ENCODE measurements at regions not wholly inside any gene's neighbourhood (a gene's known extent, or its start where the extent isn't known, plus 50 kb on each side); places are given as distances from the start of the nearest gene placed in this dataset.

DNA sequence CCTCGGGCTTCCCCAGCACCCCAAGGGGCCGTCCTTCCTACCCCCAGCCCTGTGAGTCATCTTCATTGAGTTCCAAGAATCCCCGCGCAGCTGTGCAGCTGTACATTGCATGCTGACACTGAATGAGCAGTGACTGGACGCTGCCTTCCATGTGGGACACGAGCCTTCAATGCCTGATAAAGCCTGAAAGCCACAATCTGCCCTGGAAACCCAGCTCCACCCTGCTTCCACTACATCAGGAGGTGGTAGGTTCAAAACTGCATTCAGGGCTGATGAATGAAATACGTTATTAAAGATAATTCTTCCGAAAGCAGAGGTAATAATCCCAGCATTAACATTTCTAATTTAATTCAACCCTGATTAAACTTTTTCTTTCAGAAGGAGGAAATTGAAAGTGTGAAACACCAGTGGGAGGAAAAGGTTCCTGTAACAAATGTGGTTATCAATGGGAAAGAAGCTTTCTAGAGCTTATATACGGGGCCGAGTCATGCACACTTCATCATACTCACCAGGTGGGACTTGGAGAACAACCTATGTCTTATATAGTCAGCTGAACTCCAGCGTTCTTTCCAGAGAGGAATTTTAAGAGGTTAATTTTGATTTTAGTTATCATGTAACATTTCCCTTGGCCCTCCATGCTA, 360.1 kb downstream of the LPIN1 start:
- no peaks in the 10 kb centered on the region for H3K36me3 Mint-ChIP-seq (ENCODE audit: insufficient read depth)
- H3K4me1 Mint-ChIP-seq (ENCODE audit: low read depth) = peaks cover 38% of the 10 kb centered on the region
- H3K4me3 Mint-ChIP-seq = no peak overlapping the region
- no peaks in the 10 kb centered on the region for H3K27me3 Mint-ChIP-seq (ENCODE audit: low read depth)
- DNase-seq (peak; percentile 7), ATAC-seq (peak; percentile 73 to 84)
- no peaks in the 10 kb centered on the region for H3K9me3 Mint-ChIP-seq

DNA sequence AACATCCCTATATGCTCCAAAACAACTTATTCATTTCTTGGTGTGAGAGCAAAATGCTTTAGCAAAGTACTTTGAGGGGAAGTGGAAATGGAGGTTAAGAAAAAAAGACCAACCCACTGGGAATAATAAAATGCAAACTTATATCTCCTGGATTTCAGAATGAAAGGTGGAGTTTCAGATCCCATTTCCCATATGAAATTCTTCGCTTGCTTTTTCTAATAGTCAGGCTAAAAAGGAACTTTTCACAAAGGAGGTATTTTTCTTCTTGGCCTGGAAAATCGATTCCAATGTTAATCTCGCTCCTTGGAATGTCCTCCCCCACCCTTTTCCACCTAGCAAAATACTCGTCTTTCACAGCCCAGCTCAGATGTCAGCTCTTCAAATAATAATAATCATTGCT, 360.9 kb downstream of the LPIN1 start:
- no peak for DNase-seq
- Mint-ChIP-seq H3K36me3 (ENCODE audit: insufficient read depth) (no peaks in the 10 kb centered on the region), H3K27me3 (ENCODE audit: low read depth) (no peaks in the 10 kb centered on the region), H3K9me3 (no peaks in the 10 kb centered on the region), H3K4me1 (ENCODE audit: low read depth) (peaks cover 37% of the 10 kb centered on the region), H3K4me3 (no peak overlapping the region)
- ATAC-seq = no peak

DNA sequence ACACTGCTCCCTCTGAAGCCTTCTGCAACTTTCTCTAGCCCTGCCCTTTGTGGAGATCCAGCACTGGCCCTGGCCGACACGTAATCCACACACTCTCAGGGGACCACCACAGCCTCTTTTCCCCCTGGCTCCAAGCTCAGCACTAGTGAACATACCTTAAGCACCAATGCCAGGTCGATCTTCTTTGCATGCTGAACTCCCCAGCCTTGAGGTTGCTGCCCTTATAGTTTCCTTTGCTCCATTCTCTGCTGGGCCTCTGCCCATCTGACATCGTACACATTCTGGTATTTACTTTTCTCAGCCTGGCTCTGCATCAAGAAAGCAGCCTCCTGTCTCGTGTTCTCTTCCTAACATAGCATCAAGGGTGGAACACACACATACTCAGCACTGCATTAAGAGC, 361.5 kb downstream of the LPIN1 start:
- no peaks in the 10 kb centered on the region for H3K9me3 Mint-ChIP-seq
- no peak for DNase-seq

DNA sequence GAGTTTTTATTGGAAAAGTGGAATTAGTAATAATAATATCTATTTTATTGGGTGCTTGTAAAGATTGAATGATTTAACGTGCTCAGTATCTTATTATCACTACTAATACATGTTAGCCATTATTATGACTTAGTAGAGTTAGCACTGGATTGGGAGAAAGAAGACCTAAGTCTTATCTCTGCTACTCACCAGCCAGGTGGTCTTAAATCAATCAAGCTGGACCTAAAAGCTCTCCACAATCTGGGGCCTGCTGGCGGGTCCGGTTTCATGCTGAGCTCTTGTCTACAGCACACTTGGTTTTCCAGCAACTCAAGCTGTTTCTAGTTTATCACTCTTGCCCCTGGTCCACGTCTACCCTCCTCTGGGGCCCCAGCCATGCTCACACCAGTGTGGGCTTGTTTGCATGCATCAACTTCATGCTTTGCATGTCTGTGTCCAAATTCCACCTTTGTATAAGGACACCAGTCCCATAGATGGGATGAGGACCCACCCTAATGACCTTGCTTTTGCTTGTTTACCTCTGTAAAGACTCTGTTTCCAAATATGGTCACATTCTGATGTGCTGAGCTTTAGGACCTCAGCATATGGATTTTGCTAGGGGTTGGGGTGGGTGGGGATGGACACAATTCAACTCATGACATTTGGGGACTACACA, 363.1 kb downstream of the LPIN1 start:
- DNase-seq (no peak), ATAC-seq (no peak)
- Mint-ChIP-seq H3K4me1 (ENCODE audit: low read depth) (peaks cover 37% of the 10 kb centered on the region), H3K27me3 (ENCODE audit: low read depth) (no peaks in the 10 kb centered on the region), H3K9me3 (no peaks in the 10 kb centered on the region), H3K36me3 (ENCODE audit: insufficient read depth) (no peaks in the 10 kb centered on the region), H3K4me3 (no peak overlapping the region)

More for the DNA sequence above, 361.5 kb downstream of the LPIN1 start:
- Mint-ChIP-seq H3K36me3 (ENCODE audit: insufficient read depth) (no peaks in the 10 kb centered on the region), H3K27me3 (ENCODE audit: low read depth) (no peaks in the 10 kb centered on the region), H3K4me1 (ENCODE audit: low read depth) (peaks cover 37% of the 10 kb centered on the region), H3K4me3 (no peak overlapping the region)
- ATAC-seq = no peak

DNA sequence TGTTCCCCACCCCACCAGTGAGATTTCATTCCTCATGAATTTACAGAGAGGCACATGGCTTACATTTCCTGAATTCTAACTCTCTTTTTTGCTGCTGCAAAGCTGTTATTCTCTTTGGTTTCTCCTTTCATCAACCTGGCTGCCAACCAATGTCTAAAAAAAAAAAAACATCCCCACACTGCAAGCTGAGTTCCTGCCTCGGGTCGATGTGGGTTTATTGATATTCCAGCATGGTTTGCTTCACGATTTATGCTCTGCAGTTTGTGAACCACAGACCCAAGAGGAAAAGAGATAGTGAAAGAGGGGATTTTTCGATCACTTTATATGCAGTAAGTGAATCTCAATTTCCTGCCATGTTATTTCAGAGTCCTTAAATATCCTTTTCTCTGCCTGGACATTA, 363.6 kb downstream of the LPIN1 start:
- Mint-ChIP-seq H3K27me3 (ENCODE audit: low read depth) (no peaks in the 10 kb centered on the region), H3K36me3 (ENCODE audit: insufficient read depth) (no peaks in the 10 kb centered on the region), H3K9me3 (no peaks in the 10 kb centered on the region), H3K4me1 (ENCODE audit: low read depth) (peaks cover 37% of the 10 kb centered on the region), H3K4me3 (no peak overlapping the region)
- peak in 1 of 2 donors; percentile 36 for ATAC-seq
- DNase-seq = no peak

DNA sequence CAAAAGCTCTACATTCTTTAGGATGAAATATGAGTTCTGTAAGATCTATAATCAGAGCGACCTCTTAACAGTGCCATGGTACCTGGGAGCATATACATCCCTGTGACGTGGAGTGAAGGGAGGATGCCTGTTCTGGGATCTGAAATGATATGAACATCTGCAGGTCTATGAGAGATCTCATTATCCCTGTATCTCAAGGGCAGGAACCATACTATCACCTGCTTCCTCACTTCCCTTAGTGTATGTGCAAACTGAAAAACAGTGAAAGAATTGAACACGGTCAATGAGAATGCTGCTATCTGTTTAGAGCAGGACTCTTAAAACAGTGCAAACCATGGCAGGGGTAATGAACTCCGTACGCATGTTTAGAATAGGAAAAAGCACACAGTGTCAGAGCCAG, 364.0 kb downstream of the LPIN1 start:
- no peaks in the 10 kb centered on the region for H3K27me3 Mint-ChIP-seq (ENCODE audit: low read depth)
- H3K4me1 Mint-ChIP-seq (ENCODE audit: low read depth) = peaks cover 36% of the 10 kb centered on the region
- no peaks in the 10 kb centered on the region for H3K36me3 Mint-ChIP-seq (ENCODE audit: insufficient read depth)
- H3K9me3 Mint-ChIP-seq = no peaks in the 10 kb centered on the region
- DNase-seq = no peak
- no peak for ATAC-seq
- no peak overlapping the region for H3K4me3 Mint-ChIP-seq

DNA sequence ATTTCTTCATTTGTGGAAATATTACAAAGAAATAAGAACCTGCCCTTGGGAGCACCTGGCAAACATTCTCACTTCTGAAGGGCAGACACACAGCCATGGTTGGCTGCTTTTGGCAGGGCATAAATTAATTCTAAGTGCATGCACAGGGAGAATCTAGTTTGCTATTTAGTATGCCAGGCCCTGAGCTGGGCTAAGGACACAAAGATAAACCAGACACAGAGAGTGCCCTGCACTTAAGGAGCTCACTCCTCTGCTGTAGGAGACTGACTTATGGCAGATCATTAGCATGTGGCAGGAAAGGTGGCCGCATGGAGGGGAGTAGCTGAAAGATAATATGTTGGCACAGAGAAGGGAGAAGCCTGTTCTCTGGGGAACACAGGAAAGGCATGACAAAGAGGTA, 367.0 kb downstream of the LPIN1 start:
- no peak for DNase-seq
- Mint-ChIP-seq H3K9me3 (no peaks in the 10 kb centered on the region), H3K27me3 (ENCODE audit: low read depth) (no peaks in the 10 kb centered on the region), H3K4me3 (no peak overlapping the region), H3K36me3 (ENCODE audit: insufficient read depth) (no peaks in the 10 kb centered on the region), H3K4me1 (ENCODE audit: low read depth) (peaks cover 28% of the 10 kb centered on the region)
- no peak for ATAC-seq

DNA sequence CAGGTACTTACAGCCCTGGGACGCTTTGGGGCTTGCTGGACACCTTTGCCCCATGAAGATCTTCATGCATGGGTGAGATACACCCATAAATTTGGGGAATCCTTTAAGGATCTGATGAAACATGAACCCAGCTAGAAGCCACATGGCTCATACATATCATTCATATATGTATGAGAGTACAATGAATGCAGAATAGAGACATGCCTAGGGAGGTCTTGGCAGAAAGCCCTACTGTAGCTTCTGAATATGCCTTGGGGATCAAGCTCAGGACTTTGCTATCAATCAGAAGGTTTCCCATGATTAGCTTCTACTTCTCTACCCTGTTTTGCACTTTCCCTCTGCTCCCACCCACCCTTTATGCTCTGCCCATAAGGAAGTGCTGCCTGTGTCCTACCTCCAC, 368.4 kb downstream of the LPIN1 start:
- Mint-ChIP-seq H3K36me3 (ENCODE audit: insufficient read depth) (no peaks in the 10 kb centered on the region), H3K4me3 (no peak overlapping the region), H3K27me3 (ENCODE audit: low read depth) (no peaks in the 10 kb centered on the region), H3K9me3 (no peaks in the 10 kb centered on the region), H3K4me1 (ENCODE audit: low read depth) (peaks cover 17% of the 10 kb centered on the region)
- ATAC-seq = no peak
- DNase-seq = no peak

DNA sequence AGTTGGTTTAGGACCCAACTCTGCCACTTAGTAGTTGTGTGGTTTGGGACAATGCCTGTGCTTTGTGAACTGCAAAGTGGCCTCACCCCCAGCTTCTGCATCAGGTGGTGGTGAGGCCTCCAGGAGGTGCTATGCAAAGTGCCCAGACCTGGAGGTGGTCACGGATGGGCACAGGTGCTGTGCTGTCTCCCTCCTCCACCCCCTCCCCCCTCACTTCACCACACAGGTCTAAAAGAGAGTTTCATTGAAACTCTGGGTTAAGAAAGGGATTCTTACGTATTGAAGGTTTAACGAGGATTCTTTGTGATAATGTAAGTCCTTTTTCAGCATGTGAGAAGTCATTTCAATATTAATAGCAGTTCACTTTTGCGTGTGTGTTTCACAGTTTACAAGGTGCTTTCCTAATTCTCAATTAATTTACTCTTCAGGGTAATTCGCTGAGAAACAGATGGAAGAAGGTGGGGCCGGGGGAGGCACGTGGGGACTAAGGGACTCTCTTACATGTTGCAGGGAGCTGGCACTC, 369.9 kb downstream of the LPIN1 start:
- Mint-ChIP-seq H3K4me3 (no peak overlapping the region), H3K27me3 (ENCODE audit: low read depth) (no peaks in the 10 kb centered on the region), H3K36me3 (ENCODE audit: insufficient read depth) (no peaks in the 10 kb centered on the region), H3K9me3 (no peaks in the 10 kb centered on the region), H3K4me1 (ENCODE audit: low read depth) (peaks cover 2% of the 10 kb centered on the region)
- no peak for ATAC-seq
- DNase-seq = no peak

DNA sequence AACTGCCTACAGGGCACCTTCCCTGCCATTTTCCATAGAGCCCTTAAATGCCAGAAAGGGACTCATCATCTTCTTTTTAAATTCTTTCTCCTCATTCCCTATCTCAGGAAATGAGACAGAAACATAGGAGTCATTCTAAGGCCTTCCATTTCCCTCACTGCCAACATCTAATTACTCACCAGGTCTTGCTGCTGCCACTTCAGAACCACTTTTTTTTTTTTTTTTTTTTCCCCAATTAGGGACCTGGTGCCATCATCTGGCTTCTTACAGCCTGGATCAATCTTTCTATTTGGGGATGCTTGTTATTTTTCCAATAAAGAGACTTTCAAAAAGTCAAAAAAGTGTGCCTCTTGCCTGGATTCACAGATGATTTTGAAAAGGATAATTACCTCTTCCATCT, 373.4 kb downstream of the LPIN1 start:
- ATAC-seq (no peak), DNase-seq (no peak)
- H3K27me3 Mint-ChIP-seq (ENCODE audit: low read depth) = no peaks in the 10 kb centered on the region
- peaks cover 2% of the 10 kb centered on the region for H3K4me1 Mint-ChIP-seq (ENCODE audit: low read depth)
- H3K9me3 Mint-ChIP-seq = no peaks in the 10 kb centered on the region
- H3K36me3 Mint-ChIP-seq (ENCODE audit: insufficient read depth) = no peaks in the 10 kb centered on the region
- H3K4me3 Mint-ChIP-seq = no peak overlapping the region

DNA sequence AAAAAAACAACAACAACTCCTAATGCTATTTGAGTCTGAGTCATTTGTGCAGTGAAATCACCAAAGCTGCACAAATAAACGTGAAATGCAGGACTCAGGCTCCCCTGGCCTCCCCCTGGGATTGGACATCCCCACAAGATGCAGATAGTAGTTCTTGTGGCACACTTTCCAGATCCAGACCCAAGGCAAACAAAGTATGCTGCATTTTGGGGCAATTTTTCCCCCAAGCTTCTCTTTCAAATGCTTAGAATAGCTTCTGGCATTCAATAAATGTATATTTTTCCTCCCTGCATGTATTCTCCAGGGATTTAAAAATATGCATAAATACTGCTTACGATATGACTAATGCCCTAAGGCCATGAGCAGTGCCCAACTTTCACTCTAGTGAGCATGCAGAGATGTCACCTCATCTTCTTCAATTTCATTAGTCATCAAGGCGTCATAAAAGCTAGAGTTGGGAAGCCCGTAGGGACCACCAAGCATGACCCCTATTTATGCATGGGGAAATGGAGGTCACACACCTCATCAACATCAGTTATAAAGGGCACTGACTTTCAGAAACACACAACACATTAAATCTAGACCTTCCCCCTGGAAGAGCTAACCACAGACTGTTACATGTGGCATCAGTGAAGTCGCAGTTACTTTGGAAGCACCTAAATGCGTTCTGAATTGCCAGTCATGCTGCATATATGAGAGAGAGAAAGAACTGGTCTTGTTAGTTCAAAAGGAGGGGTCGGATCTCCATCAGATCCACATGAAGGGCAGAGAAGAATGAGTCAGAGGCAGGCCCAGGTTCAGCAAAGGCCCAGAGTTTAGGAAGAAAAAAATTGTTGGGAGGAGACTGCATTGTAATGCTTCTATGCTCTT, 374.1 kb downstream of the LPIN1 start:
- Mint-ChIP-seq H3K36me3 (ENCODE audit: insufficient read depth) (no peaks in the 10 kb centered on the region), H3K4me3 (no peak overlapping the region), H3K27me3 (ENCODE audit: low read depth) (no peaks in the 10 kb centered on the region), H3K9me3 (no peaks in the 10 kb centered on the region), H3K4me1 (ENCODE audit: low read depth) (peaks cover 4% of the 10 kb centered on the region)
- ATAC-seq = peak; percentile 35 to 46
- DNase-seq = no peak

DNA sequence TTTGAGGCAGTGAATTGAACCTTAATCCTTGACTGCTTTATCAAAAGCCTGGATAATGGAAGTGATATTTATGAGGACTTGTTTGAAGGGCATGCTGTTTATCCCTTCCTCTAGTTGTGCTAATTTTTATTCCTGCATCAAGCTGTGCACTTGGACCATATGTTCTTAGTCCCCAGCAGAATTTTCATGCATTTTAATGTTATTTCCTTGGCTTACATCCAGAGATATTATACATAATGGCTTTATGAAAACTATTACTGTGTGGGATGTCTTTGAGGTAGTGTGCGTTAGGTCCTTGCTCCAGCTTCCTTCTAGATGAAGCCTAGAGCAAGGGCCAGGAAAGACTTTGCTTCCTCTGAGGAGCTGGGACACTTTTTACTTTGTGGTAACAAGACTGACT, 378.4 kb downstream of the LPIN1 start:
- no peak for DNase-seq
- Mint-ChIP-seq H3K4me3 (no peak overlapping the region), H3K9me3 (no peaks in the 10 kb centered on the region), H3K4me1 (ENCODE audit: low read depth) (peaks cover 3% of the 10 kb centered on the region), H3K36me3 (ENCODE audit: insufficient read depth) (no peaks in the 10 kb centered on the region), H3K27me3 (ENCODE audit: low read depth) (no peaks in the 10 kb centered on the region)
- no peak for ATAC-seq

DNA sequence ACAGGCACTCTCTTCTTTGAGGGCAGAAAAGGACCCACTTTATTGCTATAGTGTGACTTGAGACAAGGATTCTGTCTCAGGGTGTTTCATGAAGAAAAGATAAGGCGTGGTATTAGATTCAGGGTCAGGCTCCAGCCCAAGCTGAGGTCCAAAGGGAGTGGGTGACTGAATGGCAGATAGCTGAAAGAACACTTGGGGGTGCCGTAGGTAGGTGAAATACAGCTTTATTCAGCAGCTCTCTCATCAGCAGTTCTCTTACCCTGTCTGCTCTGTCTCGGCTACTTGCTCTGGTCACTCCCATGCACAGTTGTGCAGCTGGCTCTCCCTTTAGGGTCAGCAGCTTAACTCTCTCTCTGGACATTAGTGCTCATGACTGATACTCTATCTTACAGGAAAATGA, 379.9 kb downstream of the LPIN1 start:
- Mint-ChIP-seq H3K36me3 (ENCODE audit: insufficient read depth) (no peaks in the 10 kb centered on the region), H3K27me3 (ENCODE audit: low read depth) (no peaks in the 10 kb centered on the region), H3K4me1 (ENCODE audit: low read depth) (peaks cover 3% of the 10 kb centered on the region), H3K9me3 (no peaks in the 10 kb centered on the region), H3K4me3 (no peak overlapping the region)
- no peak for DNase-seq
- no peak for ATAC-seq

DNA sequence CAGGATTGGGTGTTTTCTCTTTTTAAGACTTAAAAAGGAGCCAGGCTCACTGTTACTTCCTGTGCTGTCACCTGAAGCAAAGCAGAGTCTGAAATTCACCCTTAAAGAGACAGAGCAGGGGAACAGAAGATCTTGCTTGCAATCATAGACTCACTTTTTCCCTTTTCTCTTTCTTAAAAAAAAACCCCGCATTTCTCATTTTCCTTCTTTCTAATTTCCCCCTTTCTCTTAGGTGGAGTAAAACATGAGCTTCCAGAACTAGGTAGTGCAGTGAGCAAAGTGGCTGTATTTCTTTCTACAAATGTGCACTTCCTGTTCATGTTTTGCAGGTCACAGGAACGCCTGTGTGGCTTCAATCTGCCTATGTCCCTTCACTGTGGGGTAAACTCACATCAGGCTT, 381.2 kb downstream of the LPIN1 start:
- H3K4me1 Mint-ChIP-seq (ENCODE audit: low read depth) = peaks cover 3% of the 10 kb centered on the region
- no peak for DNase-seq
- H3K36me3 Mint-ChIP-seq (ENCODE audit: insufficient read depth) = no peaks in the 10 kb centered on the region
- peak; percentile 58 to 73 for ATAC-seq
- no peaks in the 10 kb centered on the region for H3K9me3 Mint-ChIP-seq
- H3K4me3 Mint-ChIP-seq = peak overlapping the region; percentile 43
- no peaks in the 10 kb centered on the region for H3K27me3 Mint-ChIP-seq (ENCODE audit: low read depth)

All from activated T-cell treated with anti-CD3 and anti-CD28 coated beads, Interleukin-2, amount 50 U/mL, for 4 hours (primary cell).